OCI-M1 (cell line): ENCODE measurements at regions not wholly inside any gene's neighbourhood (a gene's known extent, or its start where the extent isn't known, plus 50 kb on each side); places are given as distances from the start of the nearest gene placed in this dataset.
"Not testable (repeated sequence)": the region's sequence is repeated elsewhere in the genome, so short reads cannot be mapped to it uniquely, and the experiment has no call there.

Source experiments
- DNase-seq: peaks from one replicate; lab custom pipeline; 2025; lab: John Stamatoyannopoulos, UW

- DNase-seq = no peak
These were observed 1306.7 kb upstream of the TMEM132C start for GRCh38 chr12:126960221-126960620.

- DNase-seq = no peak
These were observed 1306.3 kb upstream of the TMEM132C start for GRCh38 chr12:126960709-126961108.

- DNase-seq = no peak
These were observed 1303.1 kb upstream of the TMEM132C start for GRCh38 chr12:126963825-126964224.

- DNase-seq = no peak
These were observed 1300.5 kb upstream of the TMEM132C start for GRCh38 chr12:126966498-126966897.

- DNase-seq = no peak
These were observed 1299.8 kb upstream of the TMEM132C start for GRCh38 chr12:126967152-126967551.

GRCh38 chr12:126974779-126975178, 1292.2 kb upstream of the TMEM132C start:
- peak; percentile 63 for DNase-seq

GRCh38 chr12:126976579-126976978, 1290.4 kb upstream of the TMEM132C start:
- no peak for DNase-seq

- DNase-seq = not testable (repeated sequence)
These were observed 1287.4 kb upstream of the TMEM132C start for GRCh38 chr12:126979564-126979963.

GRCh38 chr12:126982707-126983106, 1284.3 kb upstream of the TMEM132C start:
- DNase-seq = no peak

- not testable (repeated sequence) for DNase-seq
These were observed 1283.2 kb upstream of the TMEM132C start for GRCh38 chr12:126983735-126984134.

GRCh38 chr12:126985663-126986062, 1281.3 kb upstream of the TMEM132C start:
- DNase-seq = not testable (repeated sequence)

- DNase-seq = no peak
These were observed 1277.4 kb upstream of the TMEM132C start for GRCh38 chr12:126989532-126989931.

GRCh38 chr12:126993898-126994297, 1273.1 kb upstream of the TMEM132C start:
- DNase-seq = no peak

GRCh38 chr12:126994599-126994998, 1272.4 kb upstream of the TMEM132C start:
- DNase-seq = no peak

- no peak for DNase-seq
These were observed 1268.9 kb upstream of the TMEM132C start for GRCh38 chr12:126998031-126998430.

- peak; percentile 98 for DNase-seq
These were observed 1268.2 kb upstream of the TMEM132C start for GRCh38 chr12:126998747-126999285.

GRCh38 chr12:126999352-126999751, 1267.6 kb upstream of the TMEM132C start:
- DNase-seq = no peak

- DNase-seq = no peak
These were observed 1261.6 kb upstream of the TMEM132C start for GRCh38 chr12:127005406-127005805.

GRCh38 chr12:127006972-127007371, 1260.0 kb upstream of the TMEM132C start:
- no peak for DNase-seq

- no peak for DNase-seq
These were observed 1258.1 kb upstream of the TMEM132C start for GRCh38 chr12:127008755-127009403.

- DNase-seq = no peak
These were observed 1254.9 kb upstream of the TMEM132C start for GRCh38 chr12:127012109-127012508.

- no peak for DNase-seq
These were observed 1253.8 kb upstream of the TMEM132C start for GRCh38 chr12:127013197-127013596.

- no peak for DNase-seq
These were observed 1252.9 kb upstream of the TMEM132C start for GRCh38 chr12:127014079-127014478.

GRCh38 chr12:127024791-127025190, 1242.2 kb upstream of the TMEM132C start:
- DNase-seq = no peak
